Mesendoderm (in vitro differentiated cells): ENCODE measurements at regions not wholly inside any gene's neighbourhood (a gene's known extent, or its start where the extent isn't known, plus 50 kb on each side); places are given as distances from the start of the nearest gene placed in this dataset.

ENCODE experiments used
- DNase-seq: peaks from one replicate; pipeline ENCODE4 v3.0.0; 2013
- H2AK5ac ChIP-seq: 2 replicates; pipeline ENCODE4 v1.6.1; 2013; ENCODE audit warnings: low read length, inconsistent platforms
- H2BK120ac ChIP-seq: 2 replicates; pipeline ENCODE4 v1.6.1; 2013; ENCODE audit warnings: low read depth, mild to moderate bottlenecking, low read length, moderate library complexity, mixed read lengths
- H2BK15ac ChIP-seq: replicated peaks from 2 replicates; pipeline ENCODE4 v1.6.1; 2013; ENCODE audit warnings: low read depth, mild to moderate bottlenecking, moderate library complexity
- H2BK5ac ChIP-seq: 2 replicates; pipeline ENCODE4 v1.6.1; 2013; ENCODE audit warnings: low read length, inconsistent platforms
- H3K18ac ChIP-seq: 2 replicates; pipeline ENCODE4 v1.6.1; 2013; ENCODE audit warnings: mild to moderate bottlenecking, low read length, mixed read lengths
- H3K23ac ChIP-seq: one replicate; pipeline ENCODE4 v1.6.1; 2013; ENCODE audit warnings: low read length
- H3K27ac ChIP-seq: 2 replicates; pipeline ENCODE4 v1.5.1; 2013; ENCODE audit warnings: low read depth, mild to moderate bottlenecking, inconsistent platforms, low read length, moderate library complexity
- H3K27me3 ChIP-seq: 2 replicates; pipeline ENCODE4 v1.6.1; 2013; ENCODE audit warnings: low read length, control low read depth, mild to moderate bottlenecking, inconsistent platforms; ENCODE audit not compliant: insufficient read depth, poor library complexity
- H3K36me3 ChIP-seq: 2 replicates; pipeline ENCODE4 v1.6.1; 2013; ENCODE audit warnings: low read length, inconsistent platforms; ENCODE audit not compliant: control insufficient read depth, insufficient read depth
- H3K4ac ChIP-seq: one replicate; pipeline ENCODE4 v1.6.1; 2013; ENCODE audit warnings: low read depth, mild to moderate bottlenecking, low read length, moderate library complexity
- H3K4me1 ChIP-seq: 2 replicates; pipeline ENCODE4 v1.6.1; 2013; ENCODE audit warnings: low read depth, low read length, inconsistent platforms; ENCODE audit not compliant: control insufficient read depth
- H3K4me2 ChIP-seq: 2 replicates; pipeline ENCODE4 v1.6.1; 2013; ENCODE audit warnings: low read length
- H3K4me3 ChIP-seq: 2 replicates; pipeline ENCODE4 v1.5.1; 2013; ENCODE audit warnings: mild to moderate bottlenecking, low read length
- H3K56ac ChIP-seq: one replicate; pipeline ENCODE4 v1.6.1; 2013; ENCODE audit warnings: low read length
- H3K79me1 ChIP-seq: 2 replicates; pipeline ENCODE4 v1.6.1; 2013; ENCODE audit warnings: low read length, inconsistent platforms
- H3K79me2 ChIP-seq: 2 replicates; pipeline ENCODE4 v1.6.1; 2013; ENCODE audit warnings: mild to moderate bottlenecking, low read length; ENCODE audit not compliant: control insufficient read depth, insufficient read depth
- H3K9ac ChIP-seq: 2 replicates; pipeline ENCODE4 v1.6.1; 2013; ENCODE audit warnings: low read length, inconsistent platforms
- H4K5ac ChIP-seq: one replicate; pipeline ENCODE4 v1.6.1; 2013; ENCODE audit warnings: low read length
- H4K8ac ChIP-seq: one replicate; pipeline ENCODE4 v1.6.1; 2013; ENCODE audit warnings: low read depth, mild to moderate bottlenecking, control low read depth, low read length, moderate library complexity
- WGBS: extraction: QIAGEN DNeasy Blood & Tissue Kit; methylation state at CpG from one replicate; pipeline ENCODE4 v1.1.7; 2013; ENCODE audit warnings: low lambda C conversion rate, missing lambda C conversion rate; ENCODE audit not compliant: insufficient coverage; ENCODE audit errors: extremely low coverage; 5-methylcytosine and 5-hydroxymethylcytosine counted together

DNA sequence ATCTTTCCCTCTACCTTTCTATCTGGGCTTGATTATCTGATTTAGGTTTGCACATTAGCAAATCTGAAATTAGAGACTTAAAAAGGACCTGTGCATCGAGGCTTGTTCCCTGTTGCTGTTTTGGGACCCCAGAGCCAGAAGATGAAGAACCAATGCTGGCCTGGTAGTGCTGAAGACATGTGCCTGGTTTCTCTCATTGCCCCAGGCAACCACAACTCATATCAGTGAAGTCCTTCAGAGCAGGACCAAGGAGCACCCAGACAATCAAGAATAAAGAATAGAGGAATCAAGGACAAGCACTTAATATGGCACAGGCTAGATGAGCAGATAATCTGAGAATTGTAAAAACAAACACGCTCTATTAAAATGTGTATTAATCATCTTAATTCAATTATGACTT lies 362.7 kb downstream of the DMRTA1 start:
- H3K4me3 ChIP-seq = no peak overlapping the region
- H3K9ac ChIP-seq = no peak overlapping the region
- no peak overlapping the region for H3K18ac ChIP-seq
- H3K4ac ChIP-seq = no peak overlapping the region
- no CpG with 5 or more reads among the region's 2 CpGs for WGBS
- H3K4me2 ChIP-seq = no peak overlapping the region
- no peak overlapping the region for H3K56ac ChIP-seq
- no peaks in the 10 kb centered on the region for H3K79me1 ChIP-seq
- H2BK120ac ChIP-seq = no peak overlapping the region
- no peak for DNase-seq
- H3K27ac ChIP-seq = no peak overlapping the region
- H3K4me1 ChIP-seq = no peaks in the 10 kb centered on the region
- H2AK5ac ChIP-seq = no peak overlapping the region
- H3K36me3 ChIP-seq = no peaks in the 10 kb centered on the region
- no peak overlapping the region for H4K8ac ChIP-seq
- H3K23ac ChIP-seq = no peak overlapping the region
- no peak overlapping the region for H2BK15ac ChIP-seq
- H4K5ac ChIP-seq = no peak overlapping the region
- no peak overlapping the region for H2BK5ac ChIP-seq
- H3K79me2 ChIP-seq = no peaks in the 10 kb centered on the region
- no peaks in the 10 kb centered on the region for H3K27me3 ChIP-seq

DNA sequence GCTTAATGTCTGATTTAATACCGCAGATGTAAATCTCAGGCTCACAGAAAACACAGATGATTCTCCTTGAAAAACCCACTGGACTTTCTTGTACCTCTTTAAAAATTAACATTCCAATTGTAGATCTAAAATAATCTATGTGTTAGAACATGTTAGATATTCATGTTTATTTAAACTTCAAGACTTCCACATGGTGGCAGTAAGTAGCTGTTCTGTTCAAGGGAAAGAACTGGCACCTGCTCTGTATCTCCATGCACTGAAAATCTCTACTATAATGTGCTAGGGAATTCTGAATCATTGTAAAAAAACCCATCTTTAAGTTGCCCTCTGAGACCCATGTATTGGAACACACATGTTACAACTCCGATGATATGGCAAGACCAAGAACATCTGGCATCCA lies 366.9 kb downstream of the DMRTA1 start:
- H3K4me1 ChIP-seq = no peaks in the 10 kb centered on the region
- no peaks in the 10 kb centered on the region for H3K79me1 ChIP-seq
- no peak overlapping the region for H3K4me2 ChIP-seq
- peak; percentile 46 for DNase-seq
- H3K9ac ChIP-seq = no peak overlapping the region
- H3K79me2 ChIP-seq = no peaks in the 10 kb centered on the region
- no peak overlapping the region for H2AK5ac ChIP-seq
- no CpG with 5 or more reads among the region's 2 CpGs for WGBS
- no peak overlapping the region for H4K5ac ChIP-seq
- no peaks in the 10 kb centered on the region for H3K36me3 ChIP-seq
- no peak overlapping the region for H3K23ac ChIP-seq
- no peak overlapping the region for H2BK15ac ChIP-seq
- H3K18ac ChIP-seq = no peak overlapping the region
- H2BK120ac ChIP-seq = no peak overlapping the region
- no peak overlapping the region for H3K4ac ChIP-seq
- no peak overlapping the region for H3K27ac ChIP-seq
- H2BK5ac ChIP-seq = no peak overlapping the region
- H3K4me3 ChIP-seq = no peak overlapping the region
- H4K8ac ChIP-seq = no peak overlapping the region
- no peaks in the 10 kb centered on the region for H3K27me3 ChIP-seq
- no peak overlapping the region for H3K56ac ChIP-seq

DNA sequence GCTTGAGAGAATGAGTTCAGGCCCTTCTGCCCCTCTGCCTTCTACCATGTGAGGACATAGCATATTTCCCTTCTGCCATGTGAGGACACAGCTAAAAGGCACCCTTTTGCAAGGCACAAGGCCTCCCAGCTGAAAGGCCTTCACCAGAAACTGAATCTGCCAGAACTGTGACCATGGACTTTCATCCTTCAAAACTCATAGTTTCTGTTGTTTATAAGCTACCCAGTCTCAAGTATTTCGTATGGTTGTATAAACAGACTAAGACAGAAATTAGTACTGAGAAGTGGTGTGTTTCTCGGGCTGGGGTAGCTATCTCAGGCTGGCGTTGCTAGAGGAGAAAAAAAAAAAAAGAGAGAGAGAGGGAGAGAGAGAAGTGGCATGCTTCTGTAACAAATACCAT lies 368.6 kb downstream of the DMRTA1 start:
- Histone ChIP-seq H3K27me3 (no peaks in the 10 kb centered on the region), H3K56ac (no peak overlapping the region), H3K4me3 (no peak overlapping the region), H3K36me3 (no peaks in the 10 kb centered on the region), H3K9ac (no peak overlapping the region), H3K23ac (peak overlapping the region; percentile 3), H3K4me1 (no peaks in the 10 kb centered on the region), H3K4me2 (no peak overlapping the region), H3K18ac (no peak overlapping the region), H2BK120ac (no peak overlapping the region), H2BK5ac (no peak overlapping the region), H3K79me1 (no peaks in the 10 kb centered on the region), H4K8ac (no peak overlapping the region), H3K79me2 (no peaks in the 10 kb centered on the region), H3K4ac (no peak overlapping the region), H3K27ac (no peak overlapping the region), H4K5ac (no peak overlapping the region), H2AK5ac (no peak overlapping the region), H2BK15ac (no peak overlapping the region)
- no peak for DNase-seq
- WGBS = no CpG with 5 or more reads among the region's 3 CpGs

DNA sequence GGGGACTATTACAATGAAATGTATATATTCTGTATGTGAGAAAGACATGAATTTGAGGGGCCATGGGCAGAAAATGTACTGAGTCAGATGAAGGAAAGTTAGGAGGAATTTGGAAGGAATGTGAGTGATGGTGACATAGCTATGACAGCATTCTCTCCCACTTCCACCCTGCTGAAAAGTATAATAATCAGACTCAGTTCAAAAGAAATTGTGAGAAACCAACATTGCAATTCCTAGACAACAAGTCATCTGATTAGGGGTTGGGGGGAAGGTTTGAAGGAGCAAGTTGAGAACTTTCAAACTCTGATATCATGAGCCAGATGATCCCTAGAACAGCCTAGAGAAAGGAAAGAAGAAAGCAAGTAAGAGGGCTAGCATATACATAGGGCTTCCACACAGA lies 370.6 kb downstream of the DMRTA1 start:
- no peak overlapping the region for H3K4me3 ChIP-seq
- no peaks in the 10 kb centered on the region for H3K36me3 ChIP-seq
- no peak overlapping the region for H3K27ac ChIP-seq

DNA sequence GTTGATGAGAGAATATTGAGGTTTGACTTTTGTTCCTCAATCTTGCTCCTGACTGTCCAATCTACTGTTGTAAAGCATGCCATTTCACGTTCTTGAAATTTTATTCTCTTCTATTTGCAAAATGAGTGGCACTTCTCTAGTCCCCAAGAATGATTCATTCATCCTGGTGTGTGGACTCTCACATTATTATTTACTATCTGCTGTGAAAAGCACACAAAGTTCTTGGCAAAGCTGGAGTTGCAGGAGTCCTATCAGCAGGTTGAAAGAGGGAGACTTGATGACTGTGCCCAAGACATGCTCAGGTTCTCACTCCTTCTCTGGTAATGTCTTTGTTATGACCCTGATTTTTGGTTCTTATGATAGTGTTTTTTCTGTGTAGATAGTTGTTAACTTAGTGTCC lies 382.6 kb downstream of the DMRTA1 start:
- Histone ChIP-seq H3K36me3 (no peaks in the 10 kb centered on the region), H4K5ac (no peak overlapping the region), H3K4ac (no peak overlapping the region), H2AK5ac (no peak overlapping the region), H3K79me2 (no peaks in the 10 kb centered on the region), H3K27ac (no peak overlapping the region), H3K4me3 (no peak overlapping the region), H3K18ac (no peak overlapping the region), H3K23ac (no peak overlapping the region), H3K9ac (no peak overlapping the region), H3K27me3 (no peaks in the 10 kb centered on the region), H3K4me1 (no peaks in the 10 kb centered on the region), H2BK5ac (no peak overlapping the region), H2BK15ac (no peak overlapping the region), H4K8ac (no peak overlapping the region), H3K56ac (no peak overlapping the region), H3K4me2 (no peak overlapping the region), H2BK120ac (no peak overlapping the region), H3K79me1 (no peaks in the 10 kb centered on the region)
- no peak for DNase-seq
- WGBS = no CpG with 5 or more reads among the region's 1 CpG

More for the DNA sequence above, 370.6 kb downstream of the DMRTA1 start:
- Histone ChIP-seq H3K27me3 (no peaks in the 10 kb centered on the region), H3K23ac (no peak overlapping the region), H4K8ac (no peak overlapping the region), H2BK5ac (no peak overlapping the region), H3K79me1 (no peaks in the 10 kb centered on the region), H2AK5ac (no peak overlapping the region), H4K5ac (no peak overlapping the region), H2BK15ac (no peak overlapping the region), H3K79me2 (no peaks in the 10 kb centered on the region), H3K4ac (no peak overlapping the region), H3K18ac (no peak overlapping the region), H2BK120ac (no peak overlapping the region), H3K56ac (no peak overlapping the region), H3K9ac (no peak overlapping the region), H3K4me1 (no peaks in the 10 kb centered on the region), H3K4me2 (no peak overlapping the region)
- peak; percentile 10 for DNase-seq

DNA sequence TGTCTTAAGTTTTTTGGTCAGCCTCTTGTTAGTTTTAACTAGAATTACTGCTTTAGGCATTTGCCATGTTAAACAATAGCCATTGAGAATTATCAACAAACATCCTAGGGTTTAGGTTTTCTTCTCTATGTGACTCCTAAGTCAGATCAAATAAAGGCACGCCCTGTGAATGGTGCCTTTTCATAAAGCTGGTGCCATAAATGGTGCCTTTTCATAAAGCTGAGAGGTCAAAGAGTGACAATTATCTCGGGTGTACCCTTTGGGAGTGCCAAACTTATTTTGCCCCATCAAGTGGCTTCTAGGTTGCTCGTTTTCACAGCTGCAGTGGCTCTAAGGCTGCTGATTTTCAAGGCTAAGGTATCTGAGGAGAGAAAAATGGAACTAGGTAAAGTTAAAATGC lies 391.6 kb downstream of the DMRTA1 start:
- no peak for DNase-seq
- Histone ChIP-seq H2BK120ac (no peak overlapping the region), H3K4me3 (no peak overlapping the region), H3K4ac (no peak overlapping the region), H4K8ac (no peak overlapping the region), H3K18ac (no peak overlapping the region), H3K9ac (no peak overlapping the region), H3K79me1 (no peaks in the 10 kb centered on the region), H2BK15ac (no peak overlapping the region), H3K79me2 (no peaks in the 10 kb centered on the region), H3K4me2 (no peak overlapping the region), H3K27ac (no peak overlapping the region), H4K5ac (no peak overlapping the region), H3K23ac (no peak overlapping the region), H2BK5ac (no peak overlapping the region), H3K27me3 (no peaks in the 10 kb centered on the region), H2AK5ac (no peak overlapping the region), H3K36me3 (no peaks in the 10 kb centered on the region), H3K56ac (no peak overlapping the region), H3K4me1 (no peaks in the 10 kb centered on the region)
- no CpG with 5 or more reads among the region's 3 CpGs for WGBS
